Fibroblast of lung (primary cell): ENCODE measurements at regions not wholly inside any gene's neighbourhood (a gene's known extent, or its start where the extent isn't known, plus 50 kb on each side); places are given as distances from the start of the nearest gene placed in this dataset.

Experiments used
- EZH2 ChIP-seq: IDR thresholded peaks from 2 replicates; pipeline ENCODE4 v1.5.1; 2012; ENCODE audit warnings: low read length, control low read depth, mild to moderate bottlenecking; ENCODE audit errors: missing control alignments
- TF ChIP-seq, protein P1 (sequence below), 2 donors: IDR thresholded peaks in 1 of 2; conservative IDR thresholded peaks in 1 of 2; 1 replicate in 1 of 2; 2 replicates in 1 of 2; pipeline ENCODE4 v1.5.1; 2011 to 2012; ENCODE audit warnings: low read length in 2 of 2, control low read depth in 1 of 2, inconsistent platforms in 1 of 2, low read depth in 1 of 2, mild to moderate bottlenecking in 1 of 2

DNA sequence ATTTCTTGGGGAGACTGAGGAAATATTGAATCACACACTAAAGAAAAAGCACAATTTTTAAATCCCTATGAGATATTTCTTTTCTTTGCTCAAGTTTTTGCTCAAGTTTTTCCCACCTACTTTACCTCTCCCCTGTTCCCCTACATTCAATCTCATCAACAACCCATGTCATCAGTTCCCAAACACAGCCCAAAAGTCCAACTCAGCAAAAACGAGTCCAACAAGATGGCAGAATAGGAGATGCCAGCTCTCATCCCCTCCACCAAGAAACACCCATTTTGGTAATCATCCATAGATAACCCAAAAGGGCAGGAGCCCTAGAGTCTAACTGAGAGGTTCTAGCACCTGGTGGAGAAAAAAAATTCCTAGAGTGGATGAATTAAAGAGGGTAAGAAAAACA lies 152.5 kb upstream of the GHITM start:
- TF ChIP-seq EZH2: no peak
- TF ChIP-seq, protein P1, sequence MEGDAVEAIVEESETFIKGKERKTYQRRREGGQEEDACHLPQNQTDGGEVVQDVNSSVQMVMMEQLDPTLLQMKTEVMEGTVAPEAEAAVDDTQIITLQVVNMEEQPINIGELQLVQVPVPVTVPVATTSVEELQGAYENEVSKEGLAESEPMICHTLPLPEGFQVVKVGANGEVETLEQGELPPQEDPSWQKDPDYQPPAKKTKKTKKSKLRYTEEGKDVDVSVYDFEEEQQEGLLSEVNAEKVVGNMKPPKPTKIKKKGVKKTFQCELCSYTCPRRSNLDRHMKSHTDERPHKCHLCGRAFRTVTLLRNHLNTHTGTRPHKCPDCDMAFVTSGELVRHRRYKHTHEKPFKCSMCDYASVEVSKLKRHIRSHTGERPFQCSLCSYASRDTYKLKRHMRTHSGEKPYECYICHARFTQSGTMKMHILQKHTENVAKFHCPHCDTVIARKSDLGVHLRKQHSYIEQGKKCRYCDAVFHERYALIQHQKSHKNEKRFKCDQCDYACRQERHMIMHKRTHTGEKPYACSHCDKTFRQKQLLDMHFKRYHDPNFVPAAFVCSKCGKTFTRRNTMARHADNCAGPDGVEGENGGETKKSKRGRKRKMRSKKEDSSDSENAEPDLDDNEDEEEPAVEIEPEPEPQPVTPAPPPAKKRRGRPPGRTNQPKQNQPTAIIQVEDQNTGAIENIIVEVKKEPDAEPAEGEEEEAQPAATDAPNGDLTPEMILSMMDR (conservative IDR thresholded peaks at IDR 0.05 in 1 of 2, IDR thresholded peaks at IDR 0.05 in 1 of 2; ENCODE audit: low read depth in 1 of 2, low read length in 2 of 2): no peak
